ENCODE measurements at regions not wholly inside any gene's neighbourhood (a gene's known extent, or its start where the extent isn't known, plus 50 kb on each side); places are given as distances from the start of the nearest gene placed in this dataset.

GRCh38 chr2:402206-402605 is 114.3 kb upstream of the ALKAL2 start:
- intact Hi-C loops (cut with DNase I): no loop called here
- no peak for TF ChIP-seq CTCF (IDR thresholded peaks at IDR 0.05; ENCODE audit: borderline replicate concordance, extremely low read depth, insufficient read depth)
- H3K9me3 ChIP-seq (ENCODE audit: control insufficient read depth in 2 of 3, insufficient read depth in 1 of 3, low read length in 3 of 3): peaks cover 0 to 2% (median 0%) of the 10 kb centered on the region in 3 donors

GRCh38 chr2:401019-401679 is 113.3 kb upstream of the ALKAL2 start:
- no peak for DNase-seq
- Histone ChIP-seq H3K9me3 (ENCODE audit: control insufficient read depth in 2 of 3, insufficient read depth in 1 of 3, low read length in 3 of 3) (peaks cover 0 to 2% (median 0%) of the 10 kb centered on the region in 3 donors), H3K36me3 (ENCODE audit: control insufficient read depth in 2 of 3, insufficient read depth in 3 of 3, low read length in 3 of 3) (no peaks in the 10 kb centered on the region), H3K27me3 (ENCODE audit: control insufficient read depth, insufficient read depth, low read length) (no peaks in the 10 kb centered on the region), H3K9ac (ENCODE audit: low read length in 3 of 3) (no peak overlapping the region), H3K27ac (ENCODE audit: low read depth in 2 of 2, low read length in 2 of 2) (no peak overlapping the region), H3K4me1 (ENCODE audit: control insufficient read depth in 2 of 3, insufficient read depth in 2 of 3, low read depth in 1 of 3, low read length in 3 of 3) (no peaks in the 10 kb centered on the region), H3K4me3 (ENCODE audit: low read length in 3 of 3) (no peak overlapping the region)
- TF ChIP-seq CTCF (IDR thresholded peaks at IDR 0.05; ENCODE audit: borderline replicate concordance, extremely low read depth, insufficient read depth): no peak
- intact Hi-C loops (cut with DNase I): no loop called here
- FAIRE-seq: no peak

More at GRCh38 chr2:402206-402605, 114.3 kb upstream of the ALKAL2 start:
- H3K27ac ChIP-seq (ENCODE audit: low read depth in 2 of 2, low read length in 2 of 2): no peak overlapping the region
- no peaks in the 10 kb centered on the region for H3K4me1 ChIP-seq (ENCODE audit: control insufficient read depth in 2 of 3, insufficient read depth in 2 of 3, low read depth in 1 of 3, low read length in 3 of 3)
- H3K9ac ChIP-seq (ENCODE audit: low read length in 3 of 3): no peak overlapping the region
- no peaks in the 10 kb centered on the region for H3K36me3 ChIP-seq (ENCODE audit: control insufficient read depth in 2 of 3, insufficient read depth in 3 of 3, low read length in 3 of 3)
- DNase-seq (no peak), FAIRE-seq (no peak)
- no peaks in the 10 kb centered on the region for H3K27me3 ChIP-seq (ENCODE audit: control insufficient read depth, insufficient read depth, low read length)
- no peak overlapping the region for H3K4me3 ChIP-seq (ENCODE audit: low read length in 3 of 3)

DNA sequence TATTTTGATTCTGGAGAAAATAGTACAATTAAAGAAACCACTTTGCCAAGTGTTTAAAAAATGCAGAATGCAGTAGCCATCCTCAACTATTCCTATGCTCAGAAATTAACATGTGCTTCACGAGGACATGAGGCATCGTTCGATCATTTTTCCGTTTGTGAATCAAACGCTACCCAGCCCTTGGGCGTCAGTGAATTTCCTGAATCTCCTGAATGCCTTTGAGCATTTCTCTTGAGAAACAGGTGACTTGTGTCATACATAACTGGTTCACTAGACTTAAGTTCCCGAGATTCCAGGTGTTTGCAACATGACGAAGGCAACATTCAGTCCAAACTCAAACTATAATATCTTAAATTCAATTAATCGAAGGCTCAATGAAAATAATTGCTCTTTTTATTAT is 110.0 kb upstream of the ALKAL2 start:
- Histone ChIP-seq H3K27ac (ENCODE audit: low read depth in 2 of 2, low read length in 2 of 2) (no peak overlapping the region), H3K4me3 (ENCODE audit: low read length in 3 of 3) (no peak overlapping the region), H3K4me1 (ENCODE audit: control insufficient read depth in 2 of 3, insufficient read depth in 2 of 3, low read depth in 1 of 3, low read length in 3 of 3) (peaks cover 0 to 3% (median 0%) of the 10 kb centered on the region in 3 donors), H3K36me3 (ENCODE audit: control insufficient read depth in 2 of 3, insufficient read depth in 3 of 3, low read length in 3 of 3) (no peaks in the 10 kb centered on the region), H3K9ac (ENCODE audit: low read length in 3 of 3) (no peak overlapping the region), H3K27me3 (ENCODE audit: control insufficient read depth, insufficient read depth, low read length) (no peaks in the 10 kb centered on the region), H3K9me3 (ENCODE audit: control insufficient read depth in 2 of 3, insufficient read depth in 1 of 3, low read length in 3 of 3) (no peaks in the 10 kb centered on the region)
- no peak for DNase-seq
- FAIRE-seq: no peak
- TF ChIP-seq CTCF (IDR thresholded peaks at IDR 0.05; ENCODE audit: borderline replicate concordance, extremely low read depth, insufficient read depth): no peak
- intact Hi-C loops (cut with DNase I): no loop called here

- FAIRE-seq: no peak
Observed at GRCh38 chr2:397521-397920, 109.6 kb upstream of the ALKAL2 start.

More at GRCh38 chr2:397521-397920, 109.6 kb upstream of the ALKAL2 start:
- intact Hi-C loops (cut with DNase I): no loop called here
- Histone ChIP-seq H3K27ac (ENCODE audit: low read depth in 2 of 2, low read length in 2 of 2) (no peak overlapping the region), H3K4me3 (ENCODE audit: low read length in 3 of 3) (no peak overlapping the region), H3K9me3 (ENCODE audit: control insufficient read depth in 2 of 3, insufficient read depth in 1 of 3, low read length in 3 of 3) (no peaks in the 10 kb centered on the region), H3K36me3 (ENCODE audit: control insufficient read depth in 2 of 3, insufficient read depth in 3 of 3, low read length in 3 of 3) (no peaks in the 10 kb centered on the region), H3K4me1 (ENCODE audit: control insufficient read depth in 2 of 3, insufficient read depth in 2 of 3, low read depth in 1 of 3, low read length in 3 of 3) (peaks cover 0 to 3% (median 0%) of the 10 kb centered on the region in 3 donors), H3K9ac (ENCODE audit: low read length in 3 of 3) (no peak overlapping the region), H3K27me3 (ENCODE audit: control insufficient read depth, insufficient read depth, low read length) (no peaks in the 10 kb centered on the region)
- DNase-seq: peak in 3 of 5 donors; percentile 63 to 75 (median 73)
- TF ChIP-seq CTCF (IDR thresholded peaks at IDR 0.05; ENCODE audit: borderline replicate concordance, extremely low read depth, insufficient read depth): no peak
